GM21447 (cell line): ENCODE measurements at regions not wholly inside any gene's neighbourhood (a gene's known extent, or its start where the extent isn't known, plus 50 kb on each side); places are given as distances from the start of the nearest gene placed in this dataset.

ENCODE experiments used
- ATAC-seq: cut with Tn5 transposase; IDR thresholded peaks from one replicate; pipeline ENCODE4 v1.9.1; 2021; ENCODE audit not compliant: unreplicated experiment

DNA sequence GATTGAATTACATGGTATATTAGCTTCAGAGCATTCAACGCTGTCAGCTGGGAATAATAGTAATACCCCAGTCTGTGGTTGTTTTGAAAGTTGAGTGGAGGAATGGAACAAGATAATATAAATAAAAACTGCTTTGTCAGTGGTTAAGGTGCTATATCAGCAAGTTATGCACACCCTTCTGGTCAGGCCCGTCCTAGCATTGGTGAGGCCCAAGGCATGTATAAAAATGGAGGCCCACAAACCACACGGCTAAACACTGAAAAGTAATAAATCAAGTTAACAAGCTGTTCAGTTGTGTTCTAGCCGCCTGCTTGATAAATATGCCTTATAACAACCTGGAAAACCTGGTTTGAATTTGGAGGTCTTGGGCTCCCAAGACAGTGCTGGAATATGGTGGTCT, 77.4 kb downstream of the PSMG1 start:
- no peak for ATAC-seq

GRCh38 chr21:39105341-39105765, 77.9 kb downstream of the PSMG1 start:
- no peak for ATAC-seq

GRCh38 chr21:39104911-39105310, 78.3 kb downstream of the PSMG1 start:
- no peak for ATAC-seq

DNA sequence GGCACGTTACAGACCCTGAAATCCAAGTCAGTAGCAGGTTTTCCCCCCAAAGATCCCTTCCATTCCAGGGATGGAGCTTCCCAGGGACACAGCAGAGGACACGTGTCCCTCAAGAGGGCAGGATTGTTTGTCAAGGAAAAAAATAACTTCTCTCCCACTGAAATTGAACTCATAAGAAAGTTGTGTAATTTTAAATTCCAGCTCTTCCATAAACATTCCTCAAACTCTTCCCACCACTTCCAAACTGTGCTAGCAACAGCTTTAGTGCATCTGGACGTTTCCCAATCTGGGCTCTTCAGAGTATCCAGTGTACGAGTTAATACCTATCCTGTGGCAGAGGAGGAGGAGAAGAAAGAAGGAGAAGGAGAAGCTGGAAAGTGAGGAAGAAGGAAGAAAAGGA, 79.6 kb downstream of the PSMG1 start:
- no peak for ATAC-seq

DNA sequence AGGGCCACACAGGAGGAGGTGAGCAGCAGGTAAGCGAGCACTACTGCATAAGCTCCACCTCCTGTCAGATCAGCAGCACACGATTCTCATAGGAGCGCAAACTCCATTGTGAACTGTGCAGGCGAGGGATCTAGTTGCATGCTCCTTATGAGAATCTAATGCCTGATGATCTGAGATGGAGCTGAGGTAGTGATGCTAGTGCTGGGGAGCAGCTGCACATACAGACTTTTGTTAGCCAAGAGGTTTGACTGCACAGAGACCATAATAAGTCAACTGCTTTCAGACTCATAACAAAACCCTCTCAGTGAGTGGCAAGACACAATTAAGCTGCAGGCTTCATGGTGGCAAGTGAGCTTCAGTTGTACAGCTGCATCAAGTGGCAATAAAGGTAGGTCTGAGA, 83.4 kb downstream of the PSMG1 start:
- ATAC-seq, result no peak

GRCh38 chr21:39098696-39099200, 84.5 kb downstream of the PSMG1 start:
- no peak for ATAC-seq

DNA sequence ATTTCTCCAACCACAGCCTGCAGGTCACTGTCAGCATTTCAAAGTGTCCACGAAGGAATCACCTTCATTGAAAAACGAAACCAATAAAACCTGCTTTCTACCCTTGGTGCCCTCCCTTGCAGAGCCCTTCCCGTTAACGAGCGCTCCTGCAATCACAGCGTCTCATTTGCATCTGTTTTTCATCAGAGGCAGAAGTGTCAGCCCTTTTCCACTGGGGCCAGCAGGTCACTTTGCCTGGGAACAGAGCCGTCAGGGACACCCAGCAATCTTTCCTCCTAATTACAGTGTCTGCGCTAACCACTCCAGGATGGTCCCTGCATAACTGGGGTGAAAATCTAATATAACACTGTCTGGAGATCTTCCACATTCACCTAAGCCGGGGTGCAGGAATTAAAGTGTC, 85.3 kb downstream of the PSMG1 start:
- ATAC-seq, result no peak

- no peak for ATAC-seq
Observed at GRCh38 chr21:39097335-39097861, 85.9 kb downstream of the PSMG1 start.

DNA sequence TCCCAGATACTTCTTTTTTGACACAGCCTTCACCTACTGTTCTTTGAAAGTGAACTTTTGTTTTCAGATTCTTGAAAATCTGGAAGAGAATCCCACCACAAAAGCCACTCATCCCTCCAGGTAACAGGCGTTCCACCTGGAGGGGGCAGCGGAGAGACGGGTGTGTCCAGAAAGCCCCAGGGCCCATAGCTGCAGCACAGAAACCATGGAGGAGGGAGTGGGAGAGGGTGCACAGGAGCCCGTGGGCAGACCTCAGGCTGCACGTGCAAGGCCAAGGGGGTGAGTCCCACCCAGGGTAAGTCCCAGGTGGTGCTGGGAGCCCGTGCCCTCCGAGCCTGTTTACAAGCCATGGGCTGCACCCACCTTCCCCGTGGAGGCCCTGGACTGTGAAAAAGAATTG, 86.5 kb downstream of the PSMG1 start:
- ATAC-seq, result no peak

- ATAC-seq, result no peak
Observed at GRCh38 chr21:39095681-39096080, 87.6 kb downstream of the PSMG1 start.

GRCh38 chr21:39094847-39095579, 88.2 kb downstream of the PSMG1 start:
- ATAC-seq, result no peak

- no peak for ATAC-seq
Observed at GRCh38 chr21:39094087-39094780, 89.0 kb downstream of the PSMG1 start.

DNA sequence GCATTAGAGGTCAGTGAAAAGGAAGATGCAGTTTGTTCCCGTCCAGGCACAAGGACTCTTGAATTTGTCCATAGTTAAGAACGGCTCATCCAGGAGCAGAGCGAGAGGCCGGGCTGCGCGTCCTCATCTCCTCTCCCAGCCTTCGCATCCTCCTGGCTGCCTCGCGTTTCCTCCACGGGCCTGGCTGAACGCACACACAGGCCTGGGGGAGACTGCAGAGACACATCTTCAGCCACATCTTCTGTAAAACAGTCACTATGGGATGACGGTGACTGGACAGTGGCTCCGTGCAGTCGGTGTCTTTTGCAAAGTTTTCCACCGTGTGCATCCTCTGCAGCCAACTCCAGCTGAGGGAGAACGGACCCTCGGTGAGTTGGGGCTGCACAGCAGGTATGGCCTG, 89.7 kb downstream of the PSMG1 start:
- no peak for ATAC-seq

DNA sequence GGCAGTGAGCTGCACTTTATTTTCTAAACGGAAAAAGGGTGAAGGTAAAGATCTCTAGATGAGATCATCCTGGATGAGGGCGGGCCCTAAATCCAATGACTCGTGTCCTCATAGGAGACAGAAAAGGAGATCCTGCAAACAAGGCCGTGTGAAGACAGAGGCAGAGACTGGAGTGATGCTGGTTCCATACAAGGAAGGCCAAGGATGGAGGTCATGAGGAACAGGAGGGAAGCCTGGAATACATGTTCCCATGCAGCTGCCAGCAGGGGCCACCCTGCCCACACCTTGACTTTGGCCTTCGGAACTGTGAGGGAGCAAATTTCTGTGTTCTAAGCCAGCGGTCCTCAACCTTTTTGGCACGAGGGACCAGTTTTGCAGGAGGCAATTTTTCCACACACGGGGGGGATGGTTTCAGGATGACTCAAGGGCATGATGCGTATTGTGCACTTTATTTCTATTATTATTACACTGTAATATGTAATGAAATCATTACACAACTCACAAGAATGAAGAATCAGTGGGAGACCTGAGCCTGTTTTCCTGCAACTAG, 94.3 kb downstream of the PSMG1 start:
- no peak for ATAC-seq

- no peak for ATAC-seq
Observed at GRCh38 chr21:39088031-39088370, 95.2 kb downstream of the PSMG1 start.

DNA sequence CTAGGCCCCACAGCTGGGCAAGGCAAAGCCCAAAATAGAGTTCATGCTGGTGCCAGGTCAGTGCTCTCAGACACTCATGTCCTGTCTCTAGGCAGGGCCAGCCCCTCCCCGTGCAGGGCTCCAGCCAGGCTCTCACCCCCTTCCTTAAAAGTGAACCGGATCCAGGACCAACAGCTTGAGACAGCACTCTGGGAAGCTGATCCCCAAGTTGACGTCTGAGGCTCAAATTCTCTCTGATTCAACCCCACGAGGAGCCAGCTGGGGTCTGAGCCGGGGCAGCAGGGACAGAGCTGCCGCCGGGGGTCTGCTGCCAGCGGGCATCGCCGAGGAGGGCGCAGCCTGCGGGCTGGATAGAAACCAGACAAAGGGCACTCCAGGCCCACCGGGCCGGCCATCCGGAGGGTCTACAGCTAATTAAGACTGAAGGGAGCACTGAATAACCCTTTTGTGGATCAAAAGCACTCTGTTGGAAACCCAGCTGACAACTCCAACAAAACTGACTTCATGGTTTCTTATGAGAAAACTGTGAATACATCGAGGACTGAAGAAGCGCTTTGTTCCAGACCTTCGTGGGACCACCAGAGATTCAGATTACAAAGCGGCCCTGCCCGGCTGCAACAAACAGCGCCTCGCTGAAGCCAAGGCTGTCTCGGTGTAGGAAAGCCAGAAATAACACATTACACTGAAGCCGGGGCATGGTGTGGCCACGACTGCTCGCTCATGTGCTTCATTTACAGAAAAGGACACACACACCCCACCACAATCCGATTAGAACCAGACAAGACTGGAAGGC, 95.8 kb downstream of the PSMG1 start:
- ATAC-seq, result no peak

- no peak for ATAC-seq
Observed at GRCh38 chr21:39086547-39086946, 96.7 kb downstream of the PSMG1 start.

DNA sequence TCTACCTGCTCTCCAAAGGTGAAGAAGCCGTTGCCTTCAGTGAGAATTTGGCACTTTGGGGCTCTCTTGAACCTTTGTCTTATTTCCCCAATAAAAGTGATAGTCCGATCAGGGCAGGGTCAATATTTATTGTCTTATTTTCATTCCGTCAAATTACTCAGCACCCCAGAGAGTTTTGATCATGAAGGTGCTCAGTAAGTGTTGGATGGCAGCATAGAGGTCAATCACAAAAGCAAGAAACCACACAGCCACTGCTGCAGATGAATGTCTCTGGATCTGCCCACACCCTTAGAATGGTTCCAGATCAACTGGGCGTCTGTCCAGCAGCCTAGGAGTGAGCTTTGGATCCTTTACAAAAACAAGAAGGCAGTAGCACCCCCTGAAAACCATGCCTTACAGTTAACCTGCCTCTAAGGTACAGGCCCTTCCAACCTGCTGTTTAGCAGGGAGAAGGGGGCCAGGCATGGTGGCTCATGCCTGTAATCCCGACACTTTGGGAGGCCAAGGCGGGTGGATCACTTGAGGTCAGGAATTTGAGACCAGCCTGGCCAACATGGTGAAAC, 97.3 kb downstream of the PSMG1 start:
- no peak for ATAC-seq

- no peak for ATAC-seq
Observed at GRCh38 chr21:39084979-39085729, 98.1 kb downstream of the PSMG1 start.

GRCh38 chr21:39084073-39084472, 99.2 kb downstream of the PSMG1 start:
- ATAC-seq, result no peak
